ENCODE measurements at regions not wholly inside any gene's neighbourhood (a gene's known extent, or its start where the extent isn't known, plus 50 kb on each side); places are given as distances from the start of the nearest gene placed in this dataset.

DNA sequence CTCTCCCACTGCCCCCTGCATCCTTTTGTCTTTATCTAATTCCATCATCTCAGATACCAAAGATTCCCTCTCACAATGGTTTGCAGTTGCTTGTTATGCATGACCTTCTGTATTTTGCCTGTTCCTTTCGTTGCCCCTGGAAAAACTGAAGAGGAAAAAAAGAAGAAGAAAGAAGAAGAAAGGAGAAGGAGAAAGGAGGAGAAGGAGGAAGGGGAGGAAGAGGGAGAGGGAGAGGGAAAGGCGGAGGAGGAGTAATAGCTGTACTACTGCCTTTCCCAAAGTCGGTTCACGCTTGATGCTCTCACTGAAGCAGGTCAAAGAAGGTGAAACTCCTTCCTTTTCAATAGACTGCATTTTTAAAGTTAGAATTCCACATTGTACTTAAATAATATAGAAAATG lies 513.8 kb downstream of the PTPRC start:
- DNase-seq (ENCODE audit: low read depth in 2 of 3, low spot score in 2 of 3), result no peak

DNA sequence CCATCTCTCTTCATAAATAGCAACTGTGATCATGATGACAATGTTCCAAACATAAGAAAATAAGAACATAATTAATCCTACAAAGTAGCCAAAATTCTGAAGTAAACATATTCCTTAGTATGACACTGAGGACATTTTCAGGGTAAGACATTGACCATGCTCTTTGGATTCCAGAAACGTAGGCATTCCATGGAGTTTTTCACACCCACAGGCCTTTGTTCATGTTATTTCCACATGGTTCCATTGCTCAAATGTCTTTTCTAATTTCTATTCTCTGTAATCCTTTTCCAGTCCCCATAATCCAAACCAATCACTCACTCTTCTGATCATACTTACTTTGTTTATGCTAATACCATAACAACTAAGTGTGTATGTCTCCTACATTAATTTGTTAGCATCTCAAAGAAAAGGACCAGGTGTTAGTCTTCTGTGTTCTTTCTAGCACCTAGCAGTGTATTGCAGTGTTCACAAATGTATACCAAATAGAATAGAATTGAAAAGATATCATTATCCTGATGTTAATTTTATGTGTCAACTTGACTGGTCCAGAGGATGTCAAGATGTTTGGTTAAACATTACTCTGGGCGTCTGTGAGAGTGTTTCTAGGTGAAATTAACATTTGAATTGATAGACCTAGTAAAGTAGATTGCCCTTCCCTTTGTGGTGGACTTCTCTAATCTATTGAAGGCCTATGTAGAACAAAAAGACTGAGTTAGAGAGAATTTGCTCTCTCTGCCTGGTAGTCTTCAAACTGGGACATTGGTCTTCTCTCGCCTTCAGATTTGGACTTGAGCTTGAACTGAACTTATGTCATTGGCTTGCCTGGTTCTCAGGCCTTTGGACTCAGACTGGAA lies 516.6 kb downstream of the PTPRC start:
- DNase-seq (ENCODE audit: low read depth in 2 of 3, low spot score in 2 of 3), result no peak

GRCh38 chr1:199157494-199157893 lies 518.7 kb downstream of the PTPRC start:
- DNase-seq (ENCODE audit: low read depth in 2 of 3, low spot score in 2 of 3), result no peak

GRCh38 chr1:199160521-199161318 lies 521.9 kb downstream of the PTPRC start:
- DNase-seq (ENCODE audit: low read depth in 2 of 3, low spot score in 2 of 3), result no peak

- no peak for DNase-seq (ENCODE audit: low read depth in 2 of 3, low spot score in 2 of 3)
Measured at GRCh38 chr1:199161319-199161680, 522.5 kb downstream of the PTPRC start.

DNA sequence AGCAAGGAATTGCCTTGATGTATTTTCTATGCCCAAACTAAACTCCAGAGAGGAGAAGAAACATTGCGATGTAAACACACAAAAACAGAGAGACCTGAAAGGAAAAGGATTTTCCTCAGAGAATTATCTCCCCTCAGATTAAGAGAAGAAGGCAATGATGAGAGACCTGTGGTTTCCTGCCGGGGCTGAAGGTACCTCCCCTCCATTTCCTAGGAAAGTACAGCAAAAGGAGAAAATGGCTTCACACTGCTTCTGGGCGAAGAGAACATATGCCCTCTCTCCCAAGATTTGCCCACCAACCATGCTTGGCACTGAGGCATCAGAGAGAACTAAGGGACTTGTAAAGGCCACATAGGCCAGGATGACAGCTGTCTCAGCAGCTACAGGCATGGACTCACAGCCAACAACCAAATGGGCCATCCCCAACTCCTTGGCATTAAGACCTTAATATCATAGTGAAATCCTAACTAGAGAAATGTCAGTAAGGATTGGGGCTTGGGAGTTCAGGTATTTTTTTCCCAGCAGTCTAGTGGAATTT lies 523.0 kb downstream of the PTPRC start:
- DNase-seq (ENCODE audit: low read depth in 2 of 3, low spot score in 2 of 3), result no peak

DNA sequence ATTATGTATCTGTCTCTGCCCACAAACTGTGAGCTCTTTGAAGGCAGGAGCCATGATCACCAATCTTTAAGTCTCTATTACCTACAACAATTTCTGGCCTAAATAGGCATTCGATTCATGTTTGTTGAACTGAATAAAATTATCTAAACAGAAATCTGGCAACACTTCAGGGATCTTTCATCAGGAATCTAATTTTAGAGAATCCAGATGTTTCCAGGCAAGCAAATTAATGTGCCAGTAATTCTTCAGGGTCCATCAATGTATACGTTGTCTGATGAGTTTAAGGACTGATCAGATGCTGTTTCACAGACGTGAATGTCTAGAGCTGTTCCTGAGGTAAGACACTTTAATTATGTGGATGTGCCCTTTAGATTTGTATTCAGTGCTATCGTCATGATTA lies 524.4 kb downstream of the PTPRC start:
- DNase-seq (ENCODE audit: low read depth in 2 of 3, low spot score in 2 of 3), result no peak

DNA sequence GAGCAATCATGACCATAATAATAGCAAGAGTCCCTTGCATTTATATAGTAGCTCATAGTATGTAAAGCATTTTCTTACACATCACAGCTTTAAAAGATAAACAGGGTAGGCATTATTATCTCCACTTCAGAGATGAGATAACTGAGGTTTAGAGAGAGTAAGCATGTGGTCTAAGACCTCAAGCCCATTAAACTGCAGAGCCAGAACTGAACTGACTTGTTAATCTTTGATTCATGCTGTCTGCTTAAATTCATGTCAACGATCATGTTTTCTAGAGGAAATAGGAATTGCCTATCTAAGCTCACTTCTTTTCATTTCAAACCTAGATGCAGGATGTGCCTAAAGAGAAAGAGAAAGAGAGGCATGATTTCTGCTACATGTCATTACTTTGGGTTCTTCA lies 524.8 kb downstream of the PTPRC start:
- no peak for DNase-seq (ENCODE audit: low read depth in 2 of 3, low spot score in 2 of 3)

GRCh38 chr1:199167460-199167859 lies 528.6 kb downstream of the PTPRC start:
- no peak for DNase-seq (ENCODE audit: low read depth in 2 of 3, low spot score in 2 of 3)

- DNase-seq (ENCODE audit: low read depth in 2 of 3, low spot score in 2 of 3), result no peak
Measured at GRCh38 chr1:199168888-199169585, 530.2 kb downstream of the PTPRC start.

DNA sequence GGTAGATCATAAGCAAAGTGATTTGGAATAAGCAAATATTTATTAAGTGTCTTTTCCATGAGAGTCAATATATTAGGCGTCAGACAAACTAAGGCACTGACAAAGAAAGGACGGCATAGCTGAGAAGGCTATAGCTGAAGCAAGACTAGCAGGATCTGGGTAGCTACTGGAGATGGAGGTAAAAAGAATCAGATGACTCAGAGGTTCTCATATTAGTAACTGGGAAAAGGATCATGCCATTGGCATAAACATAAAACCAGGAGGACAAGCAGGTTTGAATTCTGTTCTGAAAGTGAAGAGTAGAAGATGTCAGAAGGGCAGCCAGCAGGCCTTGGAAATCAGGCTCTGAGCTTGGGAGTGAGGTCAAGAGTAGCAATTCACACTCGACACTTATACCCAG lies 531.9 kb downstream of the PTPRC start:
- DNase-seq (ENCODE audit: low read depth in 2 of 3, low spot score in 2 of 3), result no peak

DNA sequence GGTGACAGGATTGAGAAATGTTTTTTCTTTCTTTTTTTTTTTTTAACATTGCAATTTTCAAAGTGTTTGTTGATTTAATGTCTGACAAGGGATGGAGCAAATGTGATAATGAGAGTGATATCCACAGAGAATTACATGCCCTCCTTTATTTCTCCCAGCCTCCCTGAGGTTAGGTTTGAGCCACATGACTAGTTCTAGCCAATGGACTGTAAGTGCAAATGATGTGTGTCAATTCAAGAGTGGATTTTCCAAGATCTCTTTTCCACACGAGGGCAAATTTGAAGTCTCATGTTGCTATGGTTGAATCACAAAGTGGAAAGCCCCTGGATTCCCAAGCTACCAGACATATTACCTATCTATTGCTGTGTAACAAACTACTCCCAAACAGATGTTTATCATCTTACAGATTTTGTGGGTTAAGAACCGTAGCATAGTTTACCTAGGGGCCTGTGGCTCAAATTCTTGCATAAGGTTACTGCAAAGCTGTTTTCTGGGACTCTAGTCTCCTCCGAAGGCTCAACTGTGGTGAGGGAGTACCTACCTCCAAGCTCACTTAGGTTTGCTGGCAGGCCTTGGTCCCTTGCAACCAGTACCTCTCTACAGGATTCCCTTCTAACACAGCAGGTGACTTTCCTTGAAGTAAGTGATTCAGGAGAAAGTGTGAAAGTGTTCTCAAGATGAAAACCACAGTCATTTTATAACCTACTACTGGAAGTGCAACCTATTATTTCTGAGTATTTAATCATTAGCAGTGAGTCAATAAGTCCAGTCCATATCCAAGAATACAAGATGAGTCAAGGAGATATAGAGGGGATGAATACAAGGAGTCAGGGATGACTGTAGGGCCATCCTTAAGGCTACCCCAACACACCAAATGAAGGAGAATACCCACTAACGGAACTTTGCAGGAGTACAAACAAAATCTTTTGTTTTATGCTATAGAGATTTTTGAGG lies 533.6 kb downstream of the PTPRC start:
- no peak for DNase-seq (ENCODE audit: low read depth in 2 of 3, low spot score in 2 of 3)

DNA sequence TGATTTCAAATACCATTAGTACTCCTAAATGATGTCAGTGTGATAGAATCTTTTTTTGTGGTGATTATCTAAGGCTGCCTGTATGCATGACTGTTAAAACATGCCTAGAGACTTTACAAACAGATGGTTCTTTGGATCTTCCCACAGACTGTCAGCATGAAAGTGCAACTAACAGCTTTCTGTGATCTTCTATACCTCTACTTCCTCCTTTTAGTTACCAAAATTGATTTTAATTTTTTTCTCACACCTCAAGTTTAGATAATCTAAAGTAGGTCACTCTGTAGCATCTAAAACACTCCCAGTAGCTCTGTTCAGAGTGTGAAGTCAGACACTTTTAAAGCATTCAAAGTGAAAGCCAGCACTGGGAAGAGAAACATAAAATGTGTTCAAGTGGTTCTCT lies 534.5 kb downstream of the PTPRC start:
- no peak for DNase-seq (ENCODE audit: low read depth in 2 of 3, low spot score in 2 of 3)

DNA sequence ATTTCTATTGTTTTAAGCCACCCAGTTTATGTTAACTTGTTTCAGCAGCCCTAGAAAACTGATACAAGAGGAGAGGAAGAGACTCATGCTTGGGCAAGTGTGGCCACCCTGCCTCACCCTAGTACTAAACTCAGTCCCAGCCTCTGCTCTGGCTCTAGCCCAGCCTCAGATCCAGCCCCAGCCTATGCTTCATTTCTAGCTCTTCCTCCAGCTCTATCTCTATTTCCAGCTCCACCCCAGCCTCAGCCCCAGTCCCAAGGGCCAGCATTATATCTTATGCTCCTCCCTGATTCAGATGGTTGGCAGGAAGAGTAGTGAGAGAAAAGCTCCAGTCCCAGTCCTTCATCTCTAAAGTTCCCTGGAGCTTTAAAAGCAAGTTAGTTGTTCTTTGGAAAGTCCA lies 535.5 kb downstream of the PTPRC start:
- no peak for DNase-seq (ENCODE audit: low read depth in 2 of 3, low spot score in 2 of 3)

GRCh38 chr1:199176713-199177112 lies 537.9 kb downstream of the PTPRC start:
- DNase-seq (ENCODE audit: low read depth in 2 of 3, low spot score in 2 of 3), result no peak

DNA sequence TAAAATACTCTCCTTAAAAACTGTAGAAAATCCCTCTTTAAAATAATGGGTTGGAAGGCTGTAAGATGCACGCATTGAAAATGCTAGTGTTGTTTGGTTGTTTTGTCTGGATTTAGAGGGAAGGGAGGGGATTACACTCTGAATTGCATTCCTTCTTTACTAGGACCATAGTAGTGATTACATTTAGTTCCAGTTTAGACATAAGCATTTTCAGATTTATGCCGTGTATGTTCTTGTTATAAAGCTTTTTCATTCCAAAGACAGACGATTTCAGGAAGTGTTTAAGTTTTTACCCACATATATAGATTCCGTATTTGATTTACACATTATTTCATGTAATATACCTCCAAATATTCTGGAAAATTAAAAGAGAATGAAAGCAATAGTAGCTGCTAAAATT lies 538.4 kb downstream of the PTPRC start:
- DNase-seq (ENCODE audit: low read depth in 2 of 3, low spot score in 2 of 3), result no peak

GRCh38 chr1:199178646-199179045 lies 539.8 kb downstream of the PTPRC start:
- no peak for DNase-seq (ENCODE audit: low read depth in 2 of 3, low spot score in 2 of 3)

DNA sequence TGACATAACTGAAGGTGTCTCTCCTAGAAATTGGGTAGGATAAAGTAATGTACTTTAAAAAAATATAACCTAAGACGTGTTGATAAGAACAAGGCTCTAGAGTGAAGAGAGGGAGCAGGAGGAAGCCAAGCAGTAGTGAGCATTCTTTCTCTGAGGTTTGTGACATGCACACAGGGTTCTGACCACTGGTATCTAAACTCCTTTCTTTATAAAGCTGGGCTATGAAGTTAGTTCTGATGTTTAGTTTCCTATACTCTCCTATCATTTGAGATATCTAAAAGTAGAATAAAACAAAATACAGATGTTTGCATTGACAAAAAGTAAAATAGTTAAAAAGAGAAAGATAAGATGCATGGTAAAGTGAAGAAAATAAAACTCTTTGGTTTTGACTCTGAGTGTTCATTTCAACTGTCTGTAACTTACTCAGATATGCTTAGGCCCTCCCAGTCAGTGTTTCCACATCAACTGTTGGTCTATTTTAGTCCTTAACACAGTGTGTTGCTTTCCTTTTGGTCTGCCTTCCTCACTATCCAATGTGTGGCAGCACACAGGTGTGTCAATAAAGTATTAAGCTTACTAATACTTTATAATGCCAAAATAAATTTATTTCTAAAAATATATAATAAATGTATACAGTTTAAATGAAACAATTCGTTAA lies 543.5 kb downstream of the PTPRC start:
- DNase-seq (ENCODE audit: low read depth in 2 of 3, low spot score in 2 of 3), result no peak

DNA sequence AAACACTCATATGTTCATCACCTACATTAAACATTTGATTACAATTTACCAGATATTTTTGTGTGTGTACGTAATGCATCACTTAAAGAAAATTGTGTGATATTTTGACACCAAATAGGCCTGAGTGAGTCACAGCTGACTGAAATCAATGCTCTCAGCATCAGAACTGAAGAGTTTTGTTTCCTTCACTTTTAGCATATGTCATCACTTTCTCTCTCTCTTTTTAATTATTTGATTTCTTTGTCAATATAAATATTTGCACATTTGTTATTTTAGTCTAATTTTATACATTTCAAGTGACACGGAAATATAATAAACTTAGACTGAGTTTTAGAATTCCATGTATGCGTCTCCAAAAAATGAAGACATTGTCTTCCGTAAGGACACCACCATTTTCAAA lies 545.3 kb downstream of the PTPRC start:
- no peak for DNase-seq (ENCODE audit: low read depth in 2 of 3, low spot score in 2 of 3)

- DNase-seq (ENCODE audit: low read depth in 2 of 3, low spot score in 2 of 3), result no peak
Measured at GRCh38 chr1:199194862-199195261, 556.0 kb downstream of the PTPRC start.

Measured in activated CD8-positive, alpha-beta memory T cell treated with anti-CD3 and anti-CD28 coated beads for 48 hours (primary cell).